ENCODE measurements at regions not wholly inside any gene's neighbourhood (a gene's known extent, or its start where the extent isn't known, plus 50 kb on each side); places are given as distances from the start of the nearest gene placed in this dataset.

- TF ChIP-seq CTCF (IDR thresholded peaks at IDR 0.05; ENCODE audit: borderline replicate concordance, extremely low read depth, low read length, poor library complexity, severe bottlenecking) (no peak), EZH2 (IDR thresholded peaks at IDR 0.05; ENCODE audit: borderline replicate concordance, low read depth, low read length, severe bottlenecking) (no peak)
Measured at GRCh38 chr7:119908948-119909347, 364.0 kb upstream of the KCND2 start.

All from DND-41 (cell line).